HCT116 (cell line): ENCODE measurements at regions not wholly inside any gene's neighbourhood (a gene's known extent, or its start where the extent isn't known, plus 50 kb on each side); places are given as distances from the start of the nearest gene placed in this dataset.
A peak's percentile ranks its signal among the peaks of the same experiment; 100 is the strongest.

Source experiments
- ATAC-seq: fragments of 200-7000 bp; cut with Tn5 transposase; 2 replicates; pipeline ENCODE4 v1.9.1; 2020; ENCODE audit warnings: mild to moderate bottlenecking, moderate library complexity
- BruUV-seq: library from RNA; stranded (reverse); fragments of 400-500 nt; replicated peaks from 2 replicates; lab custom pipeline; 2021; lab: Mats Ljungman, UMichigan
- CTCF ChIA-PET: fragments of 300-600 bp; sonication (Branson Sonifier 250); formaldehyde crosslinking; loops from one replicate; lab custom pipeline; 2021; ENCODE audit warnings: antibody characterized with exemption; lab: Charles Lee
- POLR2A ChIA-PET: fragments of 300-600, 350-600 bp; sonication (Branson Sonifier 250); formaldehyde crosslinking; loops from one replicate; lab custom pipeline; 2021; ENCODE audit warnings: antibody characterized with exemption; lab: Charles Lee
- RAD21 ChIA-PET, 2 experiments: fragments of 300-600 bp; sonication (Branson Sonifier 250); formaldehyde crosslinking; loops; one replicate each; lab custom pipeline; 2023; ENCODE audit warnings: low total read pairs in 2 of 2; ENCODE audit not compliant: uncharacterized antibody in 2 of 2, unreplicated experiment in 2 of 2, low non-redundant PET in 1 of 2; lab: Charles Lee
- DNase-seq: peaks from one replicate; pipeline ENCODE4 v3.0.0-alpha.2; 2010; ENCODE audit warnings: low read depth, low spot score
- H2AFZ ChIP-seq: fragments of 200-600 bp; shearing (Covaris generic), sonication (generic); 2 replicates; pipeline ENCODE4 v1.6.1; 2017; ENCODE audit warnings: low read depth, mixed run types, mixed read lengths, antibody characterized with exemption, low read length; ENCODE audit not compliant: poor library complexity, severe bottlenecking
- H3K27ac ChIP-seq: 2 replicates; pipeline ENCODE4 v1.5.1; 2012; ENCODE audit warnings: low read depth, low read length
- H3K27me3 ChIP-seq: fragments of 200-600 bp; sonication (generic); 2 replicates; pipeline ENCODE4 v1.6.1; 2016; ENCODE audit warnings: mixed run types, low read length, mixed read lengths; ENCODE audit not compliant: insufficient read depth
- H3K36me3 ChIP-seq, 2 experiments: fragments of 200-500 bp in 1 of 2; fragments of 200-600 bp in 1 of 2; sonication (Bioruptor generic) in 1 of 2; sonication (generic) in 1 of 2; 2 replicates each; pipeline versions ENCODE4 v1.5.1 to v1.6.1; 2014 to 2016; ENCODE audit warnings: low read length in 2 of 2, inconsistent platforms in 1 of 2, mixed read lengths in 1 of 2, mixed run types in 1 of 2; ENCODE audit not compliant: insufficient read depth in 2 of 2, control insufficient read depth in 1 of 2
- H3K4me1 ChIP-seq, 2 experiments: fragments of 200-600 bp in 1 of 2; sonication (generic) in 1 of 2; 2 replicates each; pipeline versions ENCODE4 v1.5.1 to v1.6.1; 2012 to 2017; ENCODE audit warnings: low read length in 2 of 2, inconsistent platforms in 1 of 2, mild to moderate bottlenecking in 1 of 2, mixed read lengths in 1 of 2, mixed run types in 1 of 2, moderate library complexity in 1 of 2; ENCODE audit not compliant: insufficient read depth in 2 of 2, control insufficient read depth in 1 of 2
- H3K4me2 ChIP-seq: fragments of 200-600 bp; sonication (generic); 2 replicates; pipeline ENCODE4 v1.6.1; 2017; ENCODE audit warnings: mixed run types, low read length, mixed read lengths
- H3K4me3 ChIP-seq, 2 experiments: fragments of 200-600 bp in 1 of 2; sonication (generic) in 1 of 2; replicated peaks in 1 of 2; 2 replicates each; pipeline ENCODE4 v1.5.1; 2011 to 2016; ENCODE audit warnings: low read length in 2 of 2, control low read depth in 1 of 2, low read depth in 1 of 2, mild to moderate bottlenecking in 1 of 2, mixed read lengths in 1 of 2, mixed run types in 1 of 2
- H3K79me2 ChIP-seq: fragments of 200-600 bp; sonication (generic); 2 replicates; pipeline ENCODE4 v1.6.1; 2017; ENCODE audit warnings: mild to moderate bottlenecking, mixed run types, low read length, moderate library complexity, mixed read lengths; ENCODE audit not compliant: insufficient read depth
- H3K9ac ChIP-seq: fragments of 200-600 bp; sonication (generic); 2 replicates; pipeline ENCODE4 v1.6.1; 2016; ENCODE audit warnings: low read length, mixed read lengths
- H3K9me2 ChIP-seq: fragments of 200-600 bp; sonication (generic), shearing (Covaris generic); 2 replicates; pipeline ENCODE4 v1.6.1; 2017; ENCODE audit warnings: mixed run types, mild to moderate bottlenecking, moderate library complexity; ENCODE audit not compliant: insufficient read depth
- H3K9me3 ChIP-seq, 2 experiments: fragments of 200-500 bp in 1 of 2; fragments of 200-600 bp in 1 of 2; sonication (Bioruptor generic) in 1 of 2; sonication (generic) in 1 of 2; 2 replicates each; pipeline ENCODE4 v1.6.1; 2014 to 2017; ENCODE audit warnings: low read length in 2 of 2, mixed read lengths in 2 of 2, inconsistent platforms in 1 of 2, low read depth in 1 of 2, mild to moderate bottlenecking in 1 of 2, mixed run types in 1 of 2, moderate library complexity in 1 of 2; ENCODE audit not compliant: control insufficient read depth in 1 of 2, insufficient read depth in 1 of 2
- H4K20me1 ChIP-seq: fragments of 200-600 bp; sonication (generic), shearing (Covaris generic); 2 replicates; pipeline ENCODE4 v1.6.1; 2017; ENCODE audit warnings: mixed run types, mild to moderate bottlenecking, moderate library complexity; ENCODE audit not compliant: insufficient read depth
- CBX3 ChIP-seq: IDR thresholded peaks from 2 replicates; pipeline ENCODE4 v1.6.1; 2012; ENCODE audit warnings: low read depth
- EGR1 ChIP-seq: IDR thresholded peaks from 2 replicates; pipeline ENCODE4 v1.6.1; 2012; ENCODE audit warnings: low read depth
- EZH2phosphoT487 ChIP-seq: fragments of 200-600 bp; IDR thresholded peaks from 2 replicates; pipeline ENCODE4 v1.6.1; 2018; ENCODE audit warnings: antibody characterized with exemption, borderline replicate concordance
- RAD21 ChIP-seq: IDR thresholded peaks from 2 replicates; pipeline ENCODE4 v1.6.1; 2012; ENCODE audit warnings: low read depth, mild to moderate bottlenecking
- SP1 ChIP-seq: IDR thresholded peaks from 2 replicates; pipeline ENCODE4 v1.6.1; 2012; ENCODE audit warnings: low read depth
- SRF ChIP-seq: IDR thresholded peaks from 2 replicates; pipeline ENCODE4 v1.6.1; 2012; ENCODE audit warnings: low read depth
- TCF7L2 ChIP-seq: IDR thresholded peaks from 2 replicates; pipeline ENCODE4 v1.7.0; 2011; ENCODE audit warnings: borderline replicate concordance, inconsistent platforms; ENCODE audit not compliant: insufficient read depth, insufficient read length; ENCODE audit errors: extremely low read depth
- ZNF274 ChIP-seq: fragments of 200-500 bp; sonication (Bioruptor generic); IDR thresholded peaks from 2 replicates; pipeline ENCODE4 v1.6.1; 2014; ENCODE audit warnings: mild to moderate bottlenecking, low read depth, low read length, inconsistent platforms
- intact Hi-C: fragments of 100-400 bp; cut with micrococcal nuclease; formaldehyde crosslinking; loops from 2 replicates; pipeline ENCODE4 v1.10.0; 2022

DNA sequence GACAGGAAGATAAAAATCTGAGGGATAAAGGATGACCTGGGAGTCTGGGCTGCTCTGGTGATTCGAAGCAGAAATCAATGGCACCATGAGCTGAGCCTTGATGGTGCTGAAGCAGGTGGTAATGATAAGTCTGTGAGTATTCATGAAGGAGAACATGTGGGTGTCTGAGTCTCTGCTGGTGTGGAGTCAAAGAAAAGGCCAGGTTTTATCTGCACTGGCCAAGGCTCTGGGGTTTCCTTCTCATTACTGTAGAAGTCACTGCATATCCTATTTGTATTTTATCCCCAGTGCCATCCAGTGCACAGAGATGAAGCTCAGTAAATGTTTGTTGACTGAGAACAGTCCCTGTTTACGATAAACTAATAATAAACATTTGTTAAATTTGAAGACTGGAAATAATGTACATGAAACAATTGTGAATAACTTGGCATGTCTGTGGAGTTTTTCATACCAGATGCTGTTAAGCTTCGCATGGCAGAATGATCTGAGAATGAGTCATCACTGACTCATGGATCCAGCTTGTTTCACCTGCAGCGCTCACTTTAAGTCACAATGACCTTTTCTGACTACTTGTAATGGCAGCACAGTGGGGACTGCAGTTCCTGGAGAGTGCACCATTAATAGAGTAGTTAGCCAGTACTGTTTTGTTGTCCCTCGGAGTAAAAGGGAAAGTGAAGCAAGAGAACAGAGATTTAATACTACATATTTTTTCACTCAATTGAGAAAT is 538.5 kb downstream of the HTR7 start (continued):
- no peak for TF ChIP-seq EZH2phosphoT487
- TF ChIP-seq RAD21: peak; percentile 39
- peak; percentile 96 for TF ChIP-seq SP1
- TF ChIP-seq ZNF274: no peak

DNA sequence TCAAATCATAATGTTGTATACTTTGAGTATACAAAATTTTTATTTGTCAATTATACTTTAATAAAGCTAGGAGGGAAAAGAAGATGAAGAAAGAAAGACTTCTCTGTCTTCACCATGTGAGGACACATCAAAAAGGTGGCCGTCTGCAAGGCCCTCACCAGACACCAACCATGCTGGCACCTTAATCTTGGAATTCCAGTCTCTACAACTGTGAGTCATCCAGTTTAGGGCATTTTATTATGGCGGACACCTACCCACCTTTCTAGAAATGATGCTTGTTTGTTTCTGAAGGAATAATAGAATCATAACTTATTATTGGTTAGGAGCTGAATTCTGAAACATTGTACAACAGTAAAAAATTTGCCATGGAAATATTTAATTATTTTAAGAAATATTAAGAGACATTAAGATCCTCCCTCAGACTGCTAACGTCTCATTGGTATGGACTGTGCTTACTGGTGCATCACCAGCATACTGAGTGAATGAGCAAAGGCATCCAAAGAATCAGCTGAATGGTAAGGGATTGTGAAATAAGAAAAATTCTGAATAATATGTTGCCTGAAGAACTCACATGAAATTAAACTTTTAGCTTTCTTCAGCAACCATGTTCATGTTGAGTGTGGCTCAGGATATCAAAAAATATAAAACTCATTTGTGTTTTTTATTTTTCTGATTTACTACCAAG is 536.6 kb downstream of the HTR7 start:
- ATAC-seq (no peak), DNase-seq (no peak)

More for the DNA sequence above, 536.6 kb downstream of the HTR7 start:
- H3K4me3 ChIP-seq: no peak overlapping the region
- ChIA-PET CTCF (no interaction called here), POLR2A (no interaction called here), RAD21 (no interaction called here)
- no TSS peak for BruUV-seq
- H3K27ac ChIP-seq: peak overlapping the region; percentile 99; the same call in 1 of the 2 replicates
- no peak overlapping the region for H3K9ac ChIP-seq
- H3K36me3 ChIP-seq: no peaks in the 10 kb centered on the region
- TF ChIP-seq SRF: no peak
- peak; percentile 44 for TF ChIP-seq TCF7L2
- no peak for TF ChIP-seq EGR1
- TF ChIP-seq CBX3: no peak
- H3K9me3 ChIP-seq: no peaks in the 10 kb centered on the region
- intact Hi-C loops: no loop called here
- H4K20me1 ChIP-seq: no peaks in the 10 kb centered on the region
- H2AFZ ChIP-seq: no peak overlapping the region
- no peak overlapping the region for H3K4me2 ChIP-seq
- peaks cover 45 to 67% of the 10 kb centered on the region in 2 experiments for H3K4me1 ChIP-seq
- no peaks in the 10 kb centered on the region for H3K79me2 ChIP-seq
- no peaks in the 10 kb centered on the region for H3K9me2 ChIP-seq
- H3K27me3 ChIP-seq: no peaks in the 10 kb centered on the region
